22Rv1 (cell line): ENCODE measurements at regions not wholly inside any gene's neighbourhood (a gene's known extent, or its start where the extent isn't known, plus 50 kb on each side); places are given as distances from the start of the nearest gene placed in this dataset.

ENCODE experiments used
- H3K27ac ChIP-seq: fragments of 450-650 bp; 2 replicates; pipeline ENCODE4 v1.5.1; 2017
- ZFX ChIP-seq: fragments of 450-650 bp; IDR thresholded peaks from 2 replicates; pipeline ENCODE4 v1.6.1; 2017; ENCODE audit warnings: antibody characterized with exemption, borderline replicate concordance
- TF ChIP-seq, protein P1 (sequence below): fragments of 450-650 bp; IDR thresholded peaks from 2 replicates; pipeline ENCODE4 v1.5.1; 2017; ENCODE audit warnings: mild to moderate bottlenecking

DNA sequence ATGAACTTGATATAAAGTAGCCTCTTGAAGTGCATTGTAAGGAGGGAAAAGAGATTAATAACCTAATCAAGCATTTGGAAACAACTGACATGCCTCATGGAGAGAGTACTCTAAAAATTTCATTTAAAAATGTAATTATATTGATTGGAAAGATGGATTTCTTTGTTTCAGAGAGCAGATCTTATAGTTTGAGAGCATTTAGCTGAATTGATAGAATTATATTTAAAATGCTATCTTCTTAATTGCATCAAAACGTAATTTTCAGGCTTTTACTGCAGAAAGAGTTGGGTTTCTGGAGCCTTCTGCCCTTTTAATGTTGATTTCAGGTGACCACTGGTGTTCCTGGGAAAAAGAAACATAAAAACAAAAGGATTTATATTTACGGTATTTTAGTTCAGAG is 130.6 kb downstream of the EDN3 start:
- no peak for TF ChIP-seq ZFX
- TF ChIP-seq, protein P1, sequence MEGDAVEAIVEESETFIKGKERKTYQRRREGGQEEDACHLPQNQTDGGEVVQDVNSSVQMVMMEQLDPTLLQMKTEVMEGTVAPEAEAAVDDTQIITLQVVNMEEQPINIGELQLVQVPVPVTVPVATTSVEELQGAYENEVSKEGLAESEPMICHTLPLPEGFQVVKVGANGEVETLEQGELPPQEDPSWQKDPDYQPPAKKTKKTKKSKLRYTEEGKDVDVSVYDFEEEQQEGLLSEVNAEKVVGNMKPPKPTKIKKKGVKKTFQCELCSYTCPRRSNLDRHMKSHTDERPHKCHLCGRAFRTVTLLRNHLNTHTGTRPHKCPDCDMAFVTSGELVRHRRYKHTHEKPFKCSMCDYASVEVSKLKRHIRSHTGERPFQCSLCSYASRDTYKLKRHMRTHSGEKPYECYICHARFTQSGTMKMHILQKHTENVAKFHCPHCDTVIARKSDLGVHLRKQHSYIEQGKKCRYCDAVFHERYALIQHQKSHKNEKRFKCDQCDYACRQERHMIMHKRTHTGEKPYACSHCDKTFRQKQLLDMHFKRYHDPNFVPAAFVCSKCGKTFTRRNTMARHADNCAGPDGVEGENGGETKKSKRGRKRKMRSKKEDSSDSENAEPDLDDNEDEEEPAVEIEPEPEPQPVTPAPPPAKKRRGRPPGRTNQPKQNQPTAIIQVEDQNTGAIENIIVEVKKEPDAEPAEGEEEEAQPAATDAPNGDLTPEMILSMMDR: no peak
- no peak overlapping the region for H3K27ac ChIP-seq

DNA sequence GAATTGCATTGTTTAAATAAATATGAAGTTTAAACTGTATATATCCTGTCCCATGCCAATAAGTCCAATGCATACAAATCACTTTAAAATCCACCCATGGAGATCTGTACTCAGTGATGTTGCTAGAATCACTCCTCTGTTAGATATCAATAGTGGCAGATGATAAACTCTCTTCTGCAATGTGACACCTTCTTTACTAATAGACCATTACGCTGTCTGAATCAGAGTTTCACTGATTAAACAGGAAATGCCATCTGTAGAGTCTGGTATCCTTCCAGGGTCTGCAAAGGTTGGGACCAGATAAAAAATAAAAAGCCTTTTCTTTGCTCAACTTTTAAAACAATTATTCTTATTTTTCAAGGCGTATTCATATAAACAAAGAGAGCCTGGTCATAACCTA is 134.5 kb downstream of the EDN3 start:
- no peak overlapping the region for H3K27ac ChIP-seq

DNA sequence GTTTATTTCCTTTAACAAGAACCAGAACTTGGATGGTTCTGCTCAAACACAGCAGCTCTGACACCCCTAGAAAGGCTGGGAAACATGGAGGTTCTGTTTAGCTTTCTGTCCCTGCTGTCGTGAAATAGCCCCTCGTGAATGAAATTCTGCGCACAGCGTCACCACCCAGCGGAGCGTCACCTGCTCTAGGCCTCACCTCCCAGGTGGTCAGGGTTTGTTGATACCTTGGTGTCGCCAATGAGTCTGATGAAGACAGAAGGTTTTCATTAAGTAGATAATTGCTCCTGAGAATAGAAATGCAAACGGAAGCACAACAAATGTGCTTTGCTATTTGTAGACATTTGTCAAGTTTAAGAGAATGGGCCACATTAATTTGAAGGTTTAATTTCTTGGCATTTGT is 135.1 kb downstream of the EDN3 start:
- no peak overlapping the region for H3K27ac ChIP-seq
- TF ChIP-seq, protein P1: no peak
- no peak for TF ChIP-seq ZFX

More for the DNA sequence above, 134.5 kb downstream of the EDN3 start:
- TF ChIP-seq ZFX: no peak
- TF ChIP-seq, protein P1: no peak

DNA sequence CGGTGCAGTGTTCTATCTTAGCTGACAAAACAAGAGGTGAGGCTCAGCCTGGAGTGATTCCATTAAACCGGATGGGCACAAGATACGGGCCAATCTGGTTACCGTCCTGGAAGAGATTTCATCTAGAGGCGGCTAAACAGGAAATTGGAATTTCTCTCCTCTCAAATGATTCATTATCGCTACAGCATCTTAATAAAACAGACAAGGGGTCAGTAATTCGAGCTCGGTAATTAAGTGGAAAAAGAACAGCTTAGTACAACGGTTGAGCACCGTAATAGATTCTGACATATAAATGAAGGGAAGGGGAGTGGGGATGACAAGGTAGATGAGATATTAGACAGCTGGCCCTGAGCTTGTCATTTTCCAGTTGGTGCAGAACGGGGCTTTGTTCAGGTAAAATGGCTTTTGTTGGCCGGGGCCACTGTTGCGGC is 137.2 kb downstream of the EDN3 start:
- no peak for TF ChIP-seq ZFX
- TF ChIP-seq, protein P1: no peak
- no peak overlapping the region for H3K27ac ChIP-seq

DNA sequence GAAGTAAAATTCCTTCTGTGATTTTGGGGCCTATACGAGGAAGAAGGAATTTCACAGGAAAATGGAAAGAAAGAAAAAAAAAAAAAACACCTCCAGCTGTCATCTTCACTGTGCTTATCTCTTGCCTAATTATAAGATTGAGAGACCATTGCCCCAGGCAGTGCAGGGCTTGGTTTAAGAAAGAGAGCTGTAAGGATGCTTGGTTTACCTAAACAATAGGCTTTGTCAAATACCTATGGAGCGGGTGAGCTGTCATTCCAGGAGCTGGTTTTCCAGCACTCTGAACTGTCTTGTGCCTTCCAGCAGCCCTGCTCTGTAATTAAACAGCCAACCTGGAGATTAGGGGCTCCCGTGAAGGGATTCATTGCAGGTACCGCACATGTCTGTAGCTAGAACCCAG is 137.8 kb downstream of the EDN3 start:
- TF ChIP-seq, protein P1: no peak
- TF ChIP-seq ZFX: no peak
- H3K27ac ChIP-seq: no peak overlapping the region

DNA sequence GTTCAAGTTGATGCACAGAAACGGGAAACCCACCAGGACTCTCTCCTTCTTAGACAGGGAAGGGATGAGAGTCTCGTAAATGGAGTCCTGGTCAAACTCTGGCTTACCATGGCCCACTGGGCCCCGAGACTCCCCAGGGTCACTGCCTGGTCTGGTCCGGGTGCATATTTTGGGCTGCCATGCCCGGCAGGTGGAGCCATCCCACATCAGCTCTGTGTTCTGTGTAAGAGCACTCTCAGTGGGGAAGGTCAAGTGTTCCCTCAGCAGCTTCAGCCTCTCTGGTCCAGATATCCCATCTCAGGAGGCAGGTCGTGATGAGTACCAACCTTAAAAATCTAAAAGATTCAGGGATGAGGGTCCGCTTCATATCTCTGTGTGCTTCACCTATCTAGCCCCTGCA is 138.8 kb downstream of the EDN3 start:
- TF ChIP-seq, protein P1: peak; percentile 30
- no peak for TF ChIP-seq ZFX
- no peak overlapping the region for H3K27ac ChIP-seq

DNA sequence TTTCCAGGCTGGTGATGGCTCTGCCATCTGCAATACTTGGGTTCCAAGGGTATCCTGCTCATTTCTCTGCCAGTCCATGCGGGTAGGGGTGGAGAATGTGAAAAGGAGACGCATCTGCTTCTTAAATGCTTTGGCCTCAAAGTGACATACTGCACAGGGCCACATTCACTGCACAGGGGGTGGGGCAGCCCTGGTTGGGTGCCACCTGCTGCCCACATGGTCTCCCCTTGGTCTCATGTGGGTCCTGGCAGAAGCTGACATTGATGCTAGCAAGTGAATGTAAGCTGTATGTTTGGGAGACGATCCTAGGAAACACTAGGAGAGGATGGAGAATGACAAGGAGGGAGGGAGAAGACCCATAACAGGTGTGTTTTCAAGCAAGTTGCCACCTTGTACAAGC is 140.9 kb downstream of the EDN3 start:
- TF ChIP-seq, protein P1: no peak
- no peak for TF ChIP-seq ZFX
- no peak overlapping the region for H3K27ac ChIP-seq
